H1 (cell line): ENCODE measurements at regions not wholly inside any gene's neighbourhood (a gene's known extent, or its start where the extent isn't known, plus 50 kb on each side); places are given as distances from the start of the nearest gene placed in this dataset.

ENCODE experiments used
- BCL11A ChIP-seq, 2 experiments: IDR thresholded peaks; one replicate each; pipeline ENCODE4 v1.6.1; 2011; ENCODE audit warnings: low read depth in 2 of 2, low read length in 2 of 2, mild to moderate bottlenecking in 2 of 2
- CBX5 ChIP-seq: fragments of 300-800, 300-1000 bp; sonication (generic); IDR thresholded peaks from 2 replicates; pipeline ENCODE4 v1.7.1; 2016; ENCODE audit warnings: antibody characterized with exemption, low read length, low read depth
- FOSL1 ChIP-seq: IDR thresholded peaks from 2 replicates; pipeline ENCODE4 v1.6.1; 2011; ENCODE audit warnings: mild to moderate bottlenecking, low read depth, low read length, moderate library complexity; ENCODE audit not compliant: insufficient read depth
- KDM1A ChIP-seq: fragments of 200-600, 300-600 bp; sonication (generic); IDR thresholded peaks from 2 replicates; pipeline ENCODE4 v1.7.1; 2016; ENCODE audit warnings: mild to moderate bottlenecking, low read length, borderline replicate concordance
- KDM4A ChIP-seq: IDR thresholded peaks from one replicate; pipeline ENCODE4 v1.7.1; 2012; ENCODE audit warnings: low read depth, mild to moderate bottlenecking, moderate library complexity, low read length, inconsistent platforms; ENCODE audit not compliant: severe bottlenecking
- RXRA ChIP-seq: IDR thresholded peaks from 2 replicates; pipeline ENCODE4 v1.6.1; 2011; ENCODE audit warnings: low read depth, mild to moderate bottlenecking, low read length, moderate library complexity; ENCODE audit not compliant: insufficient read depth
- TF ChIP-seq, protein P1 (sequence below): fragments of 300-600 bp; sonication (generic); IDR thresholded peaks from 2 replicates; pipeline ENCODE4 v1.7.1; 2012; ENCODE audit warnings: low read length, moderate library complexity, mild to moderate bottlenecking, inconsistent platforms; ENCODE audit not compliant: insufficient replicate concordance

DNA sequence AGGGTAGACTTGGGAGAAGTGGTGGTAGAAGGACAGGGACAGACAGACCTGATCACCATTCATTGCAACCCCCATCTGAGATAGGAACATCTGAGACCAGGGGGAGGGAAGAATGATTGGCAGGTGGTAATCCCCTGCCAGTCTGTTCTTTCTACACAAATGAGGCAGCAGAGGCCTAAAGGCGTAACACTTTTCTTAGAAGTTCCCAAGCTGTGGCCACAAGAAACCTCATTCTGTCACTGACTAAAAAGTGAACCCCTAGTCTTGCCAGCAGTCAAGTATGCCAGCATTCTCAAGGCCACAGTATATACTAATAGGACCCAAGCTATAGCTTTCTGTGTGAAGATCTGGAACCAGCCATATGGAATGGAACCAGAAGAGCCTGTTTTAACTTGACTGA is 638.0 kb downstream of the KCNT2 start (continued):
- TF ChIP-seq, protein P1, sequence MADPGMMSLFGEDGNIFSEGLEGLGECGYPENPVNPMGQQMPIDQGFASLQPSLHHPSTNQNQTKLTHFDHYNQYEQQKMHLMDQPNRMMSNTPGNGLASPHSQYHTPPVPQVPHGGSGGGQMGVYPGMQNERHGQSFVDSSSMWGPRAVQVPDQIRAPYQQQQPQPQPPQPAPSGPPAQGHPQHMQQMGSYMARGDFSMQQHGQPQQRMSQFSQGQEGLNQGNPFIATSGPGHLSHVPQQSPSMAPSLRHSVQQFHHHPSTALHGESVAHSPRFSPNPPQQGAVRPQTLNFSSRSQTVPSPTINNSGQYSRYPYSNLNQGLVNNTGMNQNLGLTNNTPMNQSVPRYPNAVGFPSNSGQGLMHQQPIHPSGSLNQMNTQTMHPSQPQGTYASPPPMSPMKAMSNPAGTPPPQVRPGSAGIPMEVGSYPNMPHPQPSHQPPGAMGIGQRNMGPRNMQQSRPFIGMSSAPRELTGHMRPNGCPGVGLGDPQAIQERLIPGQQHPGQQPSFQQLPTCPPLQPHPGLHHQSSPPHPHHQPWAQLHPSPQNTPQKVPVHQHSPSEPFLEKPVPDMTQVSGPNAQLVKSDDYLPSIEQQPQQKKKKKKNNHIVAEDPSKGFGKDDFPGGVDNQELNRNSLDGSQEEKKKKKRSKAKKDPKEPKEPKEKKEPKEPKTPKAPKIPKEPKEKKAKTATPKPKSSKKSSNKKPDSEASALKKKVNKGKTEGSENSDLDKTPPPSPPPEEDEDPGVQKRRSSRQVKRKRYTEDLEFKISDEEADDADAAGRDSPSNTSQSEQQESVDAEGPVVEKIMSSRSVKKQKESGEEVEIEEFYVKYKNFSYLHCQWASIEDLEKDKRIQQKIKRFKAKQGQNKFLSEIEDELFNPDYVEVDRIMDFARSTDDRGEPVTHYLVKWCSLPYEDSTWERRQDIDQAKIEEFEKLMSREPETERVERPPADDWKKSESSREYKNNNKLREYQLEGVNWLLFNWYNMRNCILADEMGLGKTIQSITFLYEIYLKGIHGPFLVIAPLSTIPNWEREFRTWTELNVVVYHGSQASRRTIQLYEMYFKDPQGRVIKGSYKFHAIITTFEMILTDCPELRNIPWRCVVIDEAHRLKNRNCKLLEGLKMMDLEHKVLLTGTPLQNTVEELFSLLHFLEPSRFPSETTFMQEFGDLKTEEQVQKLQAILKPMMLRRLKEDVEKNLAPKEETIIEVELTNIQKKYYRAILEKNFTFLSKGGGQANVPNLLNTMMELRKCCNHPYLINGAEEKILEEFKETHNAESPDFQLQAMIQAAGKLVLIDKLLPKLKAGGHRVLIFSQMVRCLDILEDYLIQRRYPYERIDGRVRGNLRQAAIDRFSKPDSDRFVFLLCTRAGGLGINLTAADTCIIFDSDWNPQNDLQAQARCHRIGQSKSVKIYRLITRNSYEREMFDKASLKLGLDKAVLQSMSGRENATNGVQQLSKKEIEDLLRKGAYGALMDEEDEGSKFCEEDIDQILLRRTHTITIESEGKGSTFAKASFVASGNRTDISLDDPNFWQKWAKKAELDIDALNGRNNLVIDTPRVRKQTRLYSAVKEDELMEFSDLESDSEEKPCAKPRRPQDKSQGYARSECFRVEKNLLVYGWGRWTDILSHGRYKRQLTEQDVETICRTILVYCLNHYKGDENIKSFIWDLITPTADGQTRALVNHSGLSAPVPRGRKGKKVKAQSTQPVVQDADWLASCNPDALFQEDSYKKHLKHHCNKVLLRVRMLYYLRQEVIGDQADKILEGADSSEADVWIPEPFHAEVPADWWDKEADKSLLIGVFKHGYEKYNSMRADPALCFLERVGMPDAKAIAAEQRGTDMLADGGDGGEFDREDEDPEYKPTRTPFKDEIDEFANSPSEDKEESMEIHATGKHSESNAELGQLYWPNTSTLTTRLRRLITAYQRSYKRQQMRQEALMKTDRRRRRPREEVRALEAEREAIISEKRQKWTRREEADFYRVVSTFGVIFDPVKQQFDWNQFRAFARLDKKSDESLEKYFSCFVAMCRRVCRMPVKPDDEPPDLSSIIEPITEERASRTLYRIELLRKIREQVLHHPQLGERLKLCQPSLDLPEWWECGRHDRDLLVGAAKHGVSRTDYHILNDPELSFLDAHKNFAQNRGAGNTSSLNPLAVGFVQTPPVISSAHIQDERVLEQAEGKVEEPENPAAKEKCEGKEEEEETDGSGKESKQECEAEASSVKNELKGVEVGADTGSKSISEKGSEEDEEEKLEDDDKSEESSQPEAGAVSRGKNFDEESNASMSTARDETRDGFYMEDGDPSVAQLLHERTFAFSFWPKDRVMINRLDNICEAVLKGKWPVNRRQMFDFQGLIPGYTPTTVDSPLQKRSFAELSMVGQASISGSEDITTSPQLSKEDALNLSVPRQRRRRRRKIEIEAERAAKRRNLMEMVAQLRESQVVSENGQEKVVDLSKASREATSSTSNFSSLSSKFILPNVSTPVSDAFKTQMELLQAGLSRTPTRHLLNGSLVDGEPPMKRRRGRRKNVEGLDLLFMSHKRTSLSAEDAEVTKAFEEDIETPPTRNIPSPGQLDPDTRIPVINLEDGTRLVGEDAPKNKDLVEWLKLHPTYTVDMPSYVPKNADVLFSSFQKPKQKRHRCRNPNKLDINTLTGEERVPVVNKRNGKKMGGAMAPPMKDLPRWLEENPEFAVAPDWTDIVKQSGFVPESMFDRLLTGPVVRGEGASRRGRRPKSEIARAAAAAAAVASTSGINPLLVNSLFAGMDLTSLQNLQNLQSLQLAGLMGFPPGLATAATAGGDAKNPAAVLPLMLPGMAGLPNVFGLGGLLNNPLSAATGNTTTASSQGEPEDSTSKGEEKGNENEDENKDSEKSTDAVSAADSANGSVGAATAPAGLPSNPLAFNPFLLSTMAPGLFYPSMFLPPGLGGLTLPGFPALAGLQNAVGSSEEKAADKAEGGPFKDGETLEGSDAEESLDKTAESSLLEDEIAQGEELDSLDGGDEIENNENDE: no peak
- TF ChIP-seq KDM4A (no peak), FOSL1 (no peak), KDM1A (no peak), BCL11A (IDR thresholded peaks at IDR 0.05; ENCODE audit: low read depth in 2 of 2, low read length in 2 of 2) (no peak), CBX5 (no peak), RXRA (no peak)
